Astrocyte (in vitro differentiated cells and primary cell): ENCODE measurements at regions not wholly inside any gene's neighbourhood (a gene's known extent, or its start where the extent isn't known, plus 50 kb on each side); places are given as distances from the start of the nearest gene placed in this dataset.

Experiments used
- EZH2 ChIP-seq: IDR thresholded peaks from 2 replicates; pipeline ENCODE4 v1.6.1; 2012; ENCODE audit warnings: mild to moderate bottlenecking, low read length, inconsistent platforms; ENCODE audit not compliant: insufficient read depth
- TF ChIP-seq, protein P1 (sequence below): IDR thresholded peaks from 2 replicates; pipeline ENCODE4 v1.5.1; 2011; ENCODE audit warnings: low read depth, mild to moderate bottlenecking, inconsistent platforms, low read length, moderate library complexity; ENCODE audit not compliant: insufficient read depth

DNA sequence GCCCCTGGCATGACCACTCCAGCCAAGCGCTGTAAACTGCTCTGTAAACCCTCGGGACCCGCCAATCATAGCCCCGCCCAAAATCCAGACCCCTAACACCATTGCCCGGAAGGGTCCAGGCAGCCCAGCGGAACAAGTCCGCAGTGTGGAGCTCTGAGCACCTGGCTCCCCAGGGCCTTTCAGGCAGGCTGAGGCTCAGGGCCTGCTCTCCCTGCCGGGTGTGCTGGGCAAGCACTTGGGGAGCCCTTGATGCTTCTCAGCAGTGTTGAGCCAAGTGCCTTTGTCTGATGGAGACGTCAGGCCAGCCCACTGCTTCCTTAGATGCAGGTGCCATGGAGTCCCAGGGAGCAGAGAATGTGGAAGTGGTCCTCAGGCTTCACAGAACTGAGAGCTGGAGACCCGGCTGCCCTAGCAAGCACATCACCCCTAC is 106.2 kb downstream of the TLE3 start:
- TF ChIP-seq, protein P1, sequence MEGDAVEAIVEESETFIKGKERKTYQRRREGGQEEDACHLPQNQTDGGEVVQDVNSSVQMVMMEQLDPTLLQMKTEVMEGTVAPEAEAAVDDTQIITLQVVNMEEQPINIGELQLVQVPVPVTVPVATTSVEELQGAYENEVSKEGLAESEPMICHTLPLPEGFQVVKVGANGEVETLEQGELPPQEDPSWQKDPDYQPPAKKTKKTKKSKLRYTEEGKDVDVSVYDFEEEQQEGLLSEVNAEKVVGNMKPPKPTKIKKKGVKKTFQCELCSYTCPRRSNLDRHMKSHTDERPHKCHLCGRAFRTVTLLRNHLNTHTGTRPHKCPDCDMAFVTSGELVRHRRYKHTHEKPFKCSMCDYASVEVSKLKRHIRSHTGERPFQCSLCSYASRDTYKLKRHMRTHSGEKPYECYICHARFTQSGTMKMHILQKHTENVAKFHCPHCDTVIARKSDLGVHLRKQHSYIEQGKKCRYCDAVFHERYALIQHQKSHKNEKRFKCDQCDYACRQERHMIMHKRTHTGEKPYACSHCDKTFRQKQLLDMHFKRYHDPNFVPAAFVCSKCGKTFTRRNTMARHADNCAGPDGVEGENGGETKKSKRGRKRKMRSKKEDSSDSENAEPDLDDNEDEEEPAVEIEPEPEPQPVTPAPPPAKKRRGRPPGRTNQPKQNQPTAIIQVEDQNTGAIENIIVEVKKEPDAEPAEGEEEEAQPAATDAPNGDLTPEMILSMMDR, result no peak
- peak; percentile 7 for TF ChIP-seq EZH2
